C4-2B (cell line): ENCODE measurements at regions not wholly inside any gene's neighbourhood (a gene's known extent, or its start where the extent isn't known, plus 50 kb on each side); places are given as distances from the start of the nearest gene placed in this dataset.

Experiments used
- CTCF ChIP-seq: fragments of 450-650 bp; conservative IDR thresholded peaks from 2 replicates; pipeline ENCODE4 v1.5.1; 2017; ENCODE audit warnings: mild to moderate bottlenecking
- ZFX ChIP-seq: fragments of 450-650 bp; IDR thresholded peaks from 2 replicates; pipeline ENCODE4 v1.6.1; 2017

- no peak for TF ChIP-seq CTCF
- TF ChIP-seq ZFX: no peak
Observed at GRCh38 chr6:66210964-66211363, 503.9 kb upstream of the EYS start.
